RPMI8226 (cell line): ENCODE measurements at regions not wholly inside any gene's neighbourhood (a gene's known extent, or its start where the extent isn't known, plus 50 kb on each side); places are given as distances from the start of the nearest gene placed in this dataset.
"Not testable (repeated sequence)": the region's sequence is repeated elsewhere in the genome, so short reads cannot be mapped to it uniquely, and the experiment has no call there.

Source experiments
- DNase-seq: peaks from one replicate; pipeline ENCODE4 v3.0.0-alpha.2; 2015

- DNase-seq = no peak
Observed at GRCh38 chr2:180829261-180829660, 151.1 kb upstream of the UBE2E3 start.

GRCh38 chr2:180828756-180829155 lies 151.6 kb upstream of the UBE2E3 start:
- DNase-seq = no peak

GRCh38 chr2:180823546-180824141 lies 156.8 kb upstream of the UBE2E3 start:
- DNase-seq = peak; percentile 34

DNA sequence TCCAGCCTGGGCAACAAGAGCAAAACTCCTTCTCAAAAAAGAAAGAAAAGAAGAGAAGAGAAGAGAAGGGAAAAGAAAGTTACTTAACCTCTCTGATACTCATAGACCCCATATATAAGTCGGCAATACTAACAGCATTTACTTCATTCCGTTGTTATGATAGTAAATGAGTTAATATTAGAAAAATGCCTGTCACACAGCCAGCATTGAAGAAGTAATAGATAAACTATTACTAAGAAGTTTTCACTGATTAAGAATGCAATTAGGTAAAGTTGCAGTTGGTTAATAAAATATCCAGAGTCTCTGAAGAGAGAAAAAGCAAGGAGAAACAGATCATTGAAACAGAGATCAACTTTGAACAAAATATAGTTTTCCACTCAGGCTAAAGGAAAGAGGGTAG lies 161.3 kb upstream of the UBE2E3 start:
- no peak for DNase-seq

DNA sequence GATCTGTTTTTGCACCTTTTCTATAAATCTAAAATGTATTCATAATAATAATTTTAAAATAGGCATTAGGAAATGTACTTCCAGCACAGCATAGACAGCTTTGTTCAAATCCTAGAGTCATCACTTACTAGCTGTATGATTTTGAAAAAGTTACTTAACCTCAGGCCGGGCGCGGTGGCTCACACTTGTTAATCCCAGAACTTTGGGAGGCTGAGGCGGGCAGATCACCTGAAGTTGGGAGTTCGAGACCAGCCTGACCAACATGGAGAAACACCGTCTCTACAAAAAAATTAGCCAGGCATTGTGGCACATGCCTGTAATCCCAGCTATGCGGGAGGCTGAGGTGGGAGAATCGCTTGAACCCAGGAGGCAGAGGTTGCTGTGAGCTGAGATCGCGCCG lies 161.7 kb upstream of the UBE2E3 start:
- DNase-seq = not testable (repeated sequence)

- DNase-seq = no peak
Observed at GRCh38 chr2:180799141-180799540, 181.3 kb upstream of the UBE2E3 start.

GRCh38 chr2:180790891-180791290 lies 189.5 kb upstream of the UBE2E3 start:
- DNase-seq = no peak

DNA sequence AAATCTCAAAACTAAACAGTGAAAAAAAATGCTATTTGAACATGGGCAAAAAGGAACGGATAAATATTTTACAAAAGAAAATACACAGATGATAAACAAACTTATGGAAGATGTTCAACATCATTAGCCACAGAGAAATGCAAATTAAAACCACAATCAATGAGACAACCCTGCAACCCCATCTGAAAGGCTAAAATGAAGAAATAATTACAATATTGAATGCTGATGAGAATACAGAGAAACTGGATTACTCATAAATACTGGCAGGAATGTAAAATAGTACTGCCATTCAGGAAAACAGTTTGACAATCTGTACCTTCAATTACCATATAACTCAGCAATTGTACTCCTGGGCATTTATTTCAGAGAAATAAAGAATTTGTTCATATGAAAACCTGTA lies 193.1 kb upstream of the UBE2E3 start:
- no peak for DNase-seq

- no peak for DNase-seq
Observed at GRCh38 chr2:180781276-180781675, 199.1 kb upstream of the UBE2E3 start.

- DNase-seq = no peak
Observed at GRCh38 chr2:180778291-180778690, 202.1 kb upstream of the UBE2E3 start.

GRCh38 chr2:180776921-180777320 lies 203.5 kb upstream of the UBE2E3 start:
- no peak for DNase-seq

DNA sequence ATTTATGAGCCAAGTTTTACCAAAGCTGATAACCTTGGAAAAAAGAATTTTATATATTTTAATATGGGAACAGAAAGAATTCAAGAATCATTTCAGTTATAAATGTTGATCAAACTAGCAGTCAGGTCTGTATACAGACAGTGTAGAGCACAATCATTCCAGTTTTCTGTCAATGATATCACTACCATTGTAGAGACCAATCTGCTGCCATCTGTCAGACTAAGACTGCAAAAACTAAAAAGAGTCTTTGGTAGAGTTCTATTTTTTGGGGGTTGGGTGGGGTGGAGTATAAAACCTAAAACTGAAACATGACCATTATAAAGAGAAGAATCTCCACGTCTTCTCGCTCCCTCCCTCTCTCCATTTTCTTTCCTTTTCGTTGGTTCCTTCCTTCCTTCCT lies 204.7 kb upstream of the UBE2E3 start:
- DNase-seq = no peak

DNA sequence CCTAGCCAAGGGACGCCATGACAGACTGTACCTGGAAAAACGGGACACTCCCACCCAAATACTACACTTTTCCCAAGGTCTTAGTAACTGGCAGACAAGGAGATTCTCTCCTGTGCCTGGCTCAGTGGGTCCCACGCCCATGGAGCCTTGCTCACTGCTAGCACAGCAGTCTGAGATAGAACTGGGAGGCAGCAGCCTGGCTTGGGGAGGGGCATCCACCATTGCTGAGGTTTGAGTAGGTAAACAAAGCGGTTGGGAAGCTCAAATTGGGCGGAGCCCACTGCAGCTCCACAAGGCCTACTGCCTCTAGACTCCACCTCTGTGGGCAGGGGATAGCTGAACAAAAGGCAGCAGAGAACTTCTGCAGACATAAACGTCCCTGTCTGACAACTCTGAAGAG lies 215.1 kb upstream of the UBE2E3 start:
- peak; percentile 33 for DNase-seq

DNA sequence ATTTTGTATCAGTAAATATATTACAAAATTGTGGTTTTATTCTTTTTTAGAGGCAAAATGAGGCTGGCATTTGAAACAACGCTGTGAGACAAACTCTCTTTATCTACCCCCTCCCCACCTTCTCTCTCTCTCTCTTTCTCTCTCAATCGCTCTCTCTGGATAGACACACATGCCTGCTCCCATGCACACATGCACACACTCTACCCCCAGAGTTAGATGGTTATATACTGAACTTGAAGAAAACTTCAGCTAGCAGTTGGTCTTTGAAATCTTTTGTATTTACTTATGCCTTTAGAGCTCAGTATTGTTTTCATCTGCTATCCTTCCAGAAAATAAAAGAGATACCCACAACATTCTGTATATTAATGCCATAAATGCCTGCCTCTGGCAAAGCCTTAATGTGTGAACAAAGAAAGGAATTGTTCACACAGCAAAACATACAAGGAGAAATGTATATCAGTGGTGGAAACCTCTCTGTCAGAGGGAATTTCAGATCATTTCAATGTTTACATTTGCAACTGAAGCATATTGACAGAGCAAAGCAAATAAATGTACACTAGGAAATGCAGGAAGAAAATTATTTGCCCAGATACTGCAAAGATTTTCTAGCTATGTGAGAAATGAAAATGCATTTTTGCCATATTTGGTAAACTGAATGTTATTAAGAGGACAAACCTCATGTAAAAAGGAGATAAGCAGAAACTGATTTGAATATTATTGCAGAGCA lies 217.0 kb upstream of the UBE2E3 start:
- no peak for DNase-seq

GRCh38 chr2:180761224-180761623 lies 219.2 kb upstream of the UBE2E3 start:
- no peak for DNase-seq

GRCh38 chr2:180759631-180760030 lies 220.8 kb upstream of the UBE2E3 start:
- DNase-seq = no peak

GRCh38 chr2:180753809-180754761 lies 226.3 kb upstream of the UBE2E3 start:
- DNase-seq = no peak

DNA sequence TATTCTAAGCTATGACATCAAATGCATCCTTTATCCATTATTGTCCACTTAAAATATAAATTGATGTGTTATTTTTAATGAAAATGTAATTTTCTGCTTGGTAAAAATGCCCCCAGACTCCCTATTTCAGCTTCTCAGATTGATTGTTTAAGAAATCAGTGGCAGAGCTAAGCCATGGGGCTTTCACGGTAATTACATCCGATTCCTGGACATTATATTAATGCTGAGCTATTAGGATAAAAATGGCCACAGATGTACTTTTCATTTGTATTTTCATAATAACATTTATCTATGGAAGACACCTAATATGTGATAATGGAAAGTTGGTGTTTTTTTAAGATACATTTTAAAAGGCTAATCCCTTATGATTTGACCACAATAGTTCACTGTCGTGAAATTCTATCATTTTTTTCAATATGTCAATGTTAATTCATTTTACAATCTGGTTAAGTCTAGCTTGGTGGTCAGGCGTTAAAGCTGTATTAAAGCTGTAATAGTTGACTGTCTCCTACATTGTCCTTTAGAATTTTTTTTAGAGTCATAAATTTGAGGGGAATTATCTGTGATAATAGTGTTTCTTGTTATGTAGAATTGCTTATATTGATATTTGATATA lies 229.0 kb upstream of the UBE2E3 start:
- no peak for DNase-seq

GRCh38 chr2:180747728-180748127 lies 232.7 kb upstream of the UBE2E3 start:
- DNase-seq = no peak

DNA sequence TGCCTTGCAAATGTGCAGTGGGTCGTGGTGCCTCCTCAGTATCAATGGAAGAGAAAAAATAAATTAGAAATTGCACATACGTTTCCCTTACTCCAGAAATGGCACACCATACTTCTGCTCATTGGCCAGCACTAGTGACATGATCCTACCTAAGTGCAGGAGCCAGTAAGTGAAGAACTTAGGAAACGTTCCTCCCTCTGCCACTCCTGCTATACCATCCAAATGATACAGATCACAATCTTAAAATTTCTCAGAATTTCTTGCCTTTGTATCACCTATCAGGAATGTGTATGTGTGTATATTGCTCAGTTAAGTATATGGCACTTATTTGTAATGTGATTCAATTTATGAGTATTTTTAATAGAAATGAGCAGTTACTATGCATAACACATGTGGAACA lies 237.0 kb upstream of the UBE2E3 start:
- no peak for DNase-seq

GRCh38 chr2:180742801-180743200 lies 237.6 kb upstream of the UBE2E3 start:
- DNase-seq = no peak

- DNase-seq = no peak
Observed at GRCh38 chr2:180739070-180739469, 241.3 kb upstream of the UBE2E3 start.

- no peak for DNase-seq
Observed at GRCh38 chr2:180735799-180736198, 244.6 kb upstream of the UBE2E3 start.
